ENCODE measurements at regions not wholly inside any gene's neighbourhood (a gene's known extent, or its start where the extent isn't known, plus 50 kb on each side); places are given as distances from the start of the nearest gene placed in this dataset.
"Not testable (repeated sequence)": the region's sequence is repeated elsewhere in the genome, so short reads cannot be mapped to it uniquely, and the experiment has no call there.

GRCh38 chr2:144812288-144812687, 292.4 kb upstream of the ZEB2 start:
- no peak for DNase-seq (ENCODE audit: low spot score)

GRCh38 chr2:144801766-144802165, 281.8 kb upstream of the ZEB2 start:
- DNase-seq (ENCODE audit: low spot score): no peak

- no peak for DNase-seq (ENCODE audit: low spot score)
These were observed 281.4 kb upstream of the ZEB2 start for GRCh38 chr2:144801325-144801724.

- no peak for DNase-seq (ENCODE audit: low spot score)
These were observed 279.1 kb upstream of the ZEB2 start for GRCh38 chr2:144798989-144799388.

DNA sequence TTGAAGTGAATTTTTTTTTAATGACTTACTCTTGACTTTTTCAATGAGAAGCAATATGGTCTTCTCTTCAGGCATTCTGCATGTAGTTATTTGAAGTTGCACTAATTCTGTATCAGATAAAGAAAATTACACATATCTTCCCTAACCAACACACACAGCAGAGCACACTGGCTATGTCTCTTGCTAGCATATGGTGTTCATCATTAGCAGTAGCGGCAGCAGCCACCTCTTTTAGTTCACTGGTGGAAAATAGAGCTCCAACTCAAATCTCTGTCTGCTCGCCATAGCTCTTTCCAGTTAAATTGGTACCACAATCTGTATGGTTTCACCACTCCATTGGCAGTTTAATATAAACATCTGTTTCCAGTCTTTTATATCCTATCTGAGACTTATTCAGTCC, 278.1 kb upstream of the ZEB2 start:
- DNase-seq (ENCODE audit: low spot score): no peak

- DNase-seq (ENCODE audit: low spot score): no peak
These were observed 277.0 kb upstream of the ZEB2 start for GRCh38 chr2:144796936-144797335.

DNA sequence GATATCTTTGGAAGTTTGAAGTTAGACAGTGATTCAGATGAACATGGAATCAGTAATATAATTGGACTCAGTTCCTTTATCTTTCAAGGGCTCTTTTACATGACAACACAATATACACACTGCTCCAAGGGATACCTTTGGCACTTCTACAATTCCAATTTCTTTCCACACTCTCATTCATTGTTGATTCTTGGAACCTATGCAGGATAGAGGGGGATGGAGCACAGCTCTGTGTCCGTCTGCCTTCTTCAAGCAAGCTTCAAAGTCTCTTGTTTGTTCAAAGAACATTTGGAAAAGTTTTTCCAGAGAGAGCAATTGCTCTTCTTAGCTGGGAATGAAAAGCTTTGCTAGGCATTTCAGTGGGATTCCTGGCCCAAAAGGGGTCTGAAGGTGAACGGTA, 276.2 kb upstream of the ZEB2 start:
- no peak for DNase-seq (ENCODE audit: low spot score)

DNA sequence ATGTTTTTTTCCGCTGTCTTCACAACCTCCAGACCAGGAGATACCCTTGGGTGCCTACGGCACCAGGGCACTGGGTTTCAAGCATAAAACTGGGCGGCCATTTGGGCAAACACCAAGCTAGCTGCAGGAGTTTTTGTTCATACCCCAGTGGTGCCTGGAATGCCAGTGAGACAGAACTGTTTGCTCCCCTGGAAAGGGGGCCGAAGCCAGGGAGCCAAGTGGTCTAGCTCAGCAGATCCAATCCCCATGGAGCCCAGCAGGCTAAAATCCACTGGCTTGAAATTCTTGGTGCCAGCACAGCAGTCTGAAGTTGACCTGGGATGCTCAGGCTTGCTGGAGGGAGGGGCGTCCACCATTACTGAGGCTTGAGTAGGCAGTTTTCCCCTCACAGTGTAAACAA, 265.3 kb upstream of the ZEB2 start:
- DNase-seq (ENCODE audit: low spot score): no peak

GRCh38 chr2:144780983-144781382, 261.1 kb upstream of the ZEB2 start:
- DNase-seq (ENCODE audit: low spot score): no peak

DNA sequence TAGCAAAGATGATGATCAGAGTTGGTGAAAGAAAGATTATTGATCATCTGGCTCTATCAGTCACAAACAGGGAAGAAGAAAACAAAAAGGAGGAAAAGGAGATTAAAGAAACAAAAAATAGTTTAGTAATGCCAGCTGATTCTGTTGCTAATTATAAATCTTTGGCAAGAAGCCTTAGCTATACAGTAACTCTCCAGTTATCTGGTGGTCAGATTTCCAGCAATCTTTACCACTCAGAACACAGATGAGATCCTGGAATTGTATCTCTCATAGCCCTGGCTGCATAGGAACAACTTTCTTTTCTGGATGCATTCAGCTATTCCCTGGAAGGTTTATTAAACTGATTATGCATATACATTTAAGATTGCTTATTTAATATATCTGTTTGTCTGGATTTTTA, 256.8 kb upstream of the ZEB2 start:
- DNase-seq (ENCODE audit: low spot score): no peak

DNA sequence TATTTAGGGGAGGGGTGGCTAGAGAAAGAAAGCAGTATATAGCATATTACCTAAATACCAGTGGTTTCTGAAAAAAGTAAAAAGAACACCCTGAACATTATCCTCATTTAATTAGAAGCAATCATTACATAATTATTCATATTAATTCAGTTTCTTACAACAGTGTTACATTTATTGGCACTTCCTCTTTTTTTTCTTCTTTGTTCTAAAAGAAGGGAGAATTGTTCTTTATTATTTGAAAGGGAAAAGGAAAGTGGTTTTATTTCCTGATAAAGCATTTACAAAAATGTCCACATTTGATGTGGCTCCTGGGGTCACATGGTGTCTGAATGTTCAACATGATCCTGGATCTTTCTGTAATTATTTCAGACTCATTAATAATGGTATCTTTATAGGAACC, 254.9 kb upstream of the ZEB2 start:
- DNase-seq (ENCODE audit: low spot score): no peak

DNA sequence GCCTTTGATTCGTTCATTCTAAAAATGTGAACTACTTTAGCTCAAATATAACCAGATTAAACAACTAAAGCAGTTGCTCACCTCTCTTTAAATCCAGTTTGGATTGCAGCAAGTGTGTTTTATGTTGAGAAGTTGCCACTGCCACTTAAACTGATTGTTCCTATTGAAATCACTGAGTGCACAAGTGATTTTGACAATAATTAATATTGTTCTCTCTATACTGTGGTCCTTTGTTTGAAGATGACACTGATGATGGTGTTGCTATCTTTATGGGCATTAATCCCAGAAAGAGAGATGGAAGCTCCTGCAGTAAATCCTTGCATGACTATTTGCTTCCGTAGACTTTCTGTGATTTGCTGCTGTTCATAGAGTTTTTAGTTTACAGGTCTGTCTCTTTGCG, 251.4 kb upstream of the ZEB2 start:
- no peak for DNase-seq (ENCODE audit: low spot score)

GRCh38 chr2:144770616-144771230, 250.8 kb upstream of the ZEB2 start:
- no peak for DNase-seq (ENCODE audit: low spot score)

DNA sequence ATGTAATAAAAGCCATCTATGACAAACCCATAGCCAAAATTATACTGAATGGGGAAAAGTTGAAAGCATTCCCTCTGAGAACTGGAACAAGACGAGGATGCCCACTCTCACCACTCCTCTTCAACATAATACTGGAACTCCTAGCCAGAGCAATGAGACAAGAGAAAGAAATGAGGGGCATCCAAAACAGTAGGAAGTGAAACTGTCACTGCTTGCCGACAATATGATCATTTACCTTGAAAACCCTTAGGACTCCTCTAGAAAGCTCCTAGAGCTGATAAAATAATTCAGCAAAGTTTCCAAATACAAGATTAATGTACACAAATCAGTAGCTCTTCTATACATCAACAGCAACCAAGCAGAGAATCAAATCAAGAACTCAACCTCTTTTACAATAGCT, 241.0 kb upstream of the ZEB2 start:
- not testable (repeated sequence) for DNase-seq (ENCODE audit: low spot score)

- no peak for DNase-seq (ENCODE audit: low spot score)
These were observed 239.8 kb upstream of the ZEB2 start for GRCh38 chr2:144759746-144760145.

DNA sequence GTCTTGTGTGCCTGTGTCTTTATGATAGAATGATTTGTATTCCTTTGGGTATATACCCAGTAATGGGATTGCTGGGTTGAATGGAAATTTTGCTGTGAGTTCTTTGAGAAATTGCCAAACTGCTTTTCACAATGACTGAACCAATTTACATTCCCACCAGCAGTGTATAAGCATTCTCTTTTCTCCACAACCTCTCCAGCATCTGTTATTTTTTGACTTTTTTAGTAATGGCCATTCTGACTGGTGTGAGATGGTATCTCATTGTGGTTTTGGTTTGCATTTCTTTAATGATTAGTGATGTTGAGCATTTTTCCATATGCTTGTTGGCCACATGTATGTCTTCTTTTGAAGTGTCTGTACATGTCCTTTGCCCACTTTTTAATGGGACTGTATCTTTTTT, 238.3 kb upstream of the ZEB2 start:
- not testable (repeated sequence) for DNase-seq (ENCODE audit: low spot score)

GRCh38 chr2:144753416-144753815, 233.5 kb upstream of the ZEB2 start:
- DNase-seq (ENCODE audit: low spot score): no peak

GRCh38 chr2:144751142-144751905, 231.4 kb upstream of the ZEB2 start:
- DNase-seq (ENCODE audit: low spot score): no peak

GRCh38 chr2:144749188-144749587, 229.3 kb upstream of the ZEB2 start:
- DNase-seq (ENCODE audit: low spot score): no peak

DNA sequence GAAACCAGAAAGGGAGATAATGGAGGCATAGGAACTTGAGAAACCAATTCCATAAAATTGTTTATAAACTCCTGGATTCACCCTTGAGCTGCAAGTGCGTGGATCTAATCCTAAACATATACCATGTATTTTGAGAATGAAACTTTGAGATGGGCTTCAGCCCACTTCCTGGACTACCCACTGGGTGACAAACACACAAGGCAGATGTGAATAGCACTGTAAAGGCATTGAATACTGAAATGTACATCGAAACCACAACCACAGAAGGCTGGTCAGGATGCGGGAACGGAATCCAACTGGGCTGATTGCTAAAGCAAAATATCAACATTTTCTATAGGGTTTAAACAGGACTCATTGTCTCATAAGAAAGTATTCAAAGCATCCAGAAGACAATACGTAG, 228.5 kb upstream of the ZEB2 start:
- no peak for DNase-seq (ENCODE audit: low spot score)

GRCh38 chr2:144747571-144747970, 227.7 kb upstream of the ZEB2 start:
- no peak for DNase-seq (ENCODE audit: low spot score)

DNA sequence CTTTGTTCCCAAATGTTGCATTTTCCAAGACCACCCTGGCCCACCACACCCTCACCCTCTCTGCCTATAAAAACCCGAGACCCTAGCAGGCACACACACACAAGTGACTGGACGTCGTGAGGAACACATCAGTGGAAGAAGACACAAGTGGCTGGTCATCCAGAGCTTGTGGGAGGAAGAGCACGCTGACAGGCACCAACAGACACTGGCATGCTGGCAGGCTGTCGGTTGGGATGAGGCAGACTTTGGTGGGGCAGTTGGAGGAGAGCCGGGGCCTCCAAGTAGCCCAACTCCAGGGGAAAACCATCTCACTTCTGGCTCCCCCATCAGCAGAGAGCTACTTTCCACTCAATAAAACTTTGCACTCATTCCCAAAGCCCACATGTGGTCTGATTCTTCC, 225.5 kb upstream of the ZEB2 start:
- no peak for DNase-seq (ENCODE audit: low spot score)

GRCh38 chr2:144738749-144739148, 218.8 kb upstream of the ZEB2 start:
- DNase-seq (ENCODE audit: low spot score): no peak

GRCh38 chr2:144730711-144731110, 210.8 kb upstream of the ZEB2 start:
- DNase-seq (ENCODE audit: low spot score): no peak

All from SW480 (cell line).